NCI-H1436 (cell line): ENCODE measurements at regions not wholly inside any gene's neighbourhood (a gene's known extent, or its start where the extent isn't known, plus 50 kb on each side); places are given as distances from the start of the nearest gene placed in this dataset.
"Not testable (repeated sequence)": the region's sequence is repeated elsewhere in the genome, so short reads cannot be mapped to it uniquely, and the experiment has no call there.

ENCODE experiments used
- DNase-seq: peaks from one replicate; lab custom pipeline; 2025; lab: John Stamatoyannopoulos, UW

GRCh38 chr4:170803492-170803891, 713.7 kb upstream of the AADAT start:
- no peak for DNase-seq

- no peak for DNase-seq
Observed at GRCh38 chr4:170801771-170802170, 712.0 kb upstream of the AADAT start.

DNA sequence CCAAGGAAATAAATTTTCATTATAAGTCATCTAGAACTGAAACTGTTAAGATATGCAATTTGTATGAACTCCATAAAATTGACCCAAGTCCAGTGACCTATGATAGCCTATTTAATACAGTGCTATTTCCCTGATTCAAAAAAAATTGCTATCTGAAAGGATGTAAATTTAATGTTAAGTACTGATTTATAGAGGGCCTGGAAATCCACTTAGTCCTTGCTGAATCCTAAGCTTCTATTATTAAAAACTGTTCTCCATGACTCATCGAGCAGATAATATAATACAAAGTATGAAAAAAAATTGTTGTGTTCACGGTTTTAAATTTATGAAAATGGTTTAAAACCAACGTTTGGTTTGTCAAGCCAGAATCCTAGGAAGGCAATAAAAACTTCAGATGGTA, 704.8 kb upstream of the AADAT start:
- DNase-seq = no peak

- not testable (repeated sequence) for DNase-seq
Observed at GRCh38 chr4:170788540-170789051, 698.8 kb upstream of the AADAT start.

- no peak for DNase-seq
Observed at GRCh38 chr4:170777663-170778062, 687.9 kb upstream of the AADAT start.

DNA sequence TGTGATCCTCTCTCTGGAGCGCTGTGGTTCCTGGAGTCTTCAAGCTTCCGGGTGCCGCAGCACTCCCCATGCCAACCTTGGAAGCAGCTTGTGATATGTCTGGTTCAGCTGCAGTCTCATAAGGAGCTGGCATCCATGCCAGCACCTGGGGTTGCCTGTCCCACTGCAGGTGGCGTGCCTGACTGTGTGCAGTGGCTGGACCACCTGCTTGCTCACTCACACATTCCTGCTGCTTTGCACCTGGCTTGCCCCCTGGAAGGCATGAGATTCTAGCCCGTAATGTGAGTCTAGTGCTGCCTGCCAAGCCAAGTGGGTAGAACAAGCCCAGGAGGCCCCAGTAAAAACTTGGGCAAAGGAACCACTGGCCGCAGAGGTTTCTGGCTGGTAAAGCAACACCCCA, 687.2 kb upstream of the AADAT start:
- no peak for DNase-seq

- no peak for DNase-seq
Observed at GRCh38 chr4:170775851-170776250, 686.1 kb upstream of the AADAT start.

GRCh38 chr4:170773709-170774273, 684.0 kb upstream of the AADAT start:
- DNase-seq = no peak

DNA sequence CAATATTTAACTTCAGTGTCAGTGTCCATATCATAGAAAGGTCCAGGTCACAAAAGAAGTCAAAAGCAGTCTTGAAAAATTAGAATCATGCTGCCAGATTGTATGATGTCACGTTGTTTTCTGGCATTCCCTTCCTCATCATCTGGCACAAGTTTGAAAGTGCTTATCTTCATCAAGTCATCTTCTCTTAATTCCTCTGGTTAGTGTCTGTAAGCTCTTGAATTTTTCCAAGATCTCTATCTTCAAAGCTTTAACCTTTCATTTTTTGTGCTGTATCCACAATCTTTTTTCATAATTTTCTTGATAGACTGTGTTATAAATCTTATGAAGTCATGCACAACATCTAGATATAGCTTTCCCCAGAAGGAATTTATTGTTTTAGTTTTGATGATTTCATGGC, 682.7 kb upstream of the AADAT start:
- DNase-seq = no peak

GRCh38 chr4:170770664-170771063, 680.9 kb upstream of the AADAT start:
- no peak for DNase-seq

DNA sequence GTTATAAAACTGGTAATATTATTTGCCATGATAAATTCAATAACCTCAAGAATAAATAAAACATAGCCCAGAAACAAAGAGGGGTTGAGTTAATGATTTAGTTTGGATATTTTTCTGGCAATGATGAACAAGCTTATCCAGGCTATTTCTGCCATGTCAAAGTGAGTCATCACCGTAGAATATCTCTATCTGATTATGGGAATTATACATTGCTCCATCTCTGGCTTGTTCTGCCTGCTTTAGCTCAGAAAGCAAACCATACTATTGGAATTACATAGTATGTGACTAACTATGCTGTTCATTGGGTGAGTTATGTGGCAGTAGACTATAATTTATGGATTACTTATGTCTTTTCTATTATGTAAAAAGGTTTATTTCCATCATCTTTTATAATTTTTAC, 680.1 kb upstream of the AADAT start:
- DNase-seq = no peak

GRCh38 chr4:170758988-170759387, 669.2 kb upstream of the AADAT start:
- DNase-seq = no peak

DNA sequence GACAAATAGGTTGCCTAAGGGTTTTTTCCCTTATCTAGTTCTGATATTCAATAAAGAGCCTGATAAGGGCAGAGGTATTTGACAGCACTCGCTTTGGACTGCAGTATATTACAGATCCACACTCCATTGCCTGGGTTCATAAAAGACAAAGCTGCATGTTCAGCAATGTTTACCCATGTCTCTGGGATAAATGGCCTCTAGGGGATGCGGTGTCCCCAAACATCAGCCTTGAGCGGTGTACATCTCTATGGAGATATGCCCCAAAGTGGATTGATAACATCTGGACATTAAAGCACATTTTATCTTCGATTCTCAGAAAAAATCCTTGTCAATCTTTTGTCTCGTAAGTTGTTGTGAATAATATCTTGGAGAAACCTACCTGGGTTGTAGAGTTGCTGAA, 660.8 kb upstream of the AADAT start:
- DNase-seq = no peak

- DNase-seq = no peak
Observed at GRCh38 chr4:170748975-170749374, 659.2 kb upstream of the AADAT start.

DNA sequence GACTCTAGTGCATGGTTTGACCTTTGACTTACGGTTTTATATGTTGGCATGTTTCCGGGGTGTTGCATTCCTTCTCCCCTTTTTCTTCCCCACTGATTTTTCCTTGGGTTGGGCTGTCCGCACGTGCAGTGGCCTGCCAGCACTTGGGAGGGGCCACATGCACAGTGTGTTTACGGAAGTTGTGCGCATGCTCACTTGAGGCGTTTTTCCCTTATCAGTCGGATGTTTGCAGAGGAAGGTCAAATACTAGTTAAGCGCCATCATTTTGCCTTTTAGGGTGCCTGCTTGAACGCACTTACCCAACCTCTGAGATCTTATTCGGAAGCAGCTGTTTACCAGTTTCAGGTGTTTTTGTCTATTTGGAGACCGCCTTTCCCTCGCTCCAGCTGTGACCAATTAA, 653.9 kb upstream of the AADAT start:
- no peak for DNase-seq

DNA sequence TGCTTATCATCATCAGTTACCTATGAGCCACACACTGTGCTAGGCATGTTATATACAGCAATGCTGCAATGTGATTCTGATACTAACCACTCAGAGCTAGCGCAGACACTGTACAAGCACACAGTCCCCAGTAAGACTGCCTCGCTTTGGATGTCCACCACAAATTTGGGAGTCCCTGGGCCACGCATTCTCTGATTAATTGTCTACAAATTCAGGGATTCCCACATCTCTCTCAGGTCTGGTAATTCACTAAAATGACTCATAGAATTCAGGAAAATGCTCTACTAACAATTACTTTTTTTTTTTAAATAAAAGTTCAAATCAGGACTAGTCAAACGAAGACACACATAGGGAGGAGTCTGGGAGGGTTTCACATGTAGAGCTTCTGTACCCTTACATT, 652.1 kb upstream of the AADAT start:
- DNase-seq = no peak

DNA sequence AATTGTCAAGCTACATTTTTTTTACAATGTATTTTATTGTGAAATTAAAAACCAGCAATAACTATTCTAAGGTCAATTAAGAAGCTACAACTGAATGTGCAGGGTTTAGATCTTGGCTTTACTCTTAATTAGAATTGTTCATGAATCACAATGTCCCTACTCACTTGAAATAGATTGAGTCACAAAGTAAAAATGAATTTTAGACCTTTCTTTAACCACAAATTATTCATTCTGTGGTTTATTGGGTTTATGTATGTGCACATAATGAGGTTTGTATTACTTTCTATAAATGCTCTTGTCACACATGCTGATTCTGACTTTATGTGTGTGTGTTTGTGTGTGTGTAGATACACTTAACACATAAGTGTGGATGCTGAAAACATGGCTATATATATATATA, 647.0 kb upstream of the AADAT start:
- no peak for DNase-seq

- no peak for DNase-seq
Observed at GRCh38 chr4:170729897-170730296, 640.1 kb upstream of the AADAT start.

- DNase-seq = no peak
Observed at GRCh38 chr4:170729236-170729635, 639.5 kb upstream of the AADAT start.

DNA sequence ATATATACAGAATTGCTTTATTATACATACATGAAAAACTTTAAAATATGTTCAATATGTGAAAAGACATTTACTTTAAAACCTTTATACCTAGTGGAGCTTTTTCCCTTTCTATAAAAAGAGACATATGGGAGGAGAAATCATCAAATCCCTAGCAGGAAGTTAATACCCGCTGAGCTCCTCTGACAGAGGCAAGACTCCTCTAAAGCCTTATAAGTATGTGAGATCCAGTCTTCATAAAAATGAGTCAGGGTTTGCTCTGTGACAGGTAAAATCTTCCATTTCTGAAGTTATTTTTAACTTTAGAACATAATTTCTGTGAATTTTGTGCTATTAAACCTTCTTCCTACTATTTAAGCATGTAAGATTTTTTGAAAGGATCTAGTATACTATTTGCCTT, 634.4 kb upstream of the AADAT start:
- no peak for DNase-seq

GRCh38 chr4:170723171-170723570, 633.4 kb upstream of the AADAT start:
- no peak for DNase-seq

GRCh38 chr4:170721812-170722373, 632.1 kb upstream of the AADAT start:
- no peak for DNase-seq

- DNase-seq = no peak
Observed at GRCh38 chr4:170716868-170717267, 627.1 kb upstream of the AADAT start.

- no peak for DNase-seq
Observed at GRCh38 chr4:170705907-170706306, 616.2 kb upstream of the AADAT start.
